Central memory CD8-positive, alpha-beta T cell (primary cell): ENCODE measurements at regions not wholly inside any gene's neighbourhood (a gene's known extent, or its start where the extent isn't known, plus 50 kb on each side); places are given as distances from the start of the nearest gene placed in this dataset.

Experiments used
- ATAC-seq: fragments of 150-1000 bp; cut with Tn5 transposase; replicated peaks from 2 replicates; pipeline ENCODE4 v1.10.0; 2022; ENCODE audit warnings: mild to moderate bottlenecking, moderate FRiP score, moderate number of reproducible peaks; ENCODE audit not compliant: poor library complexity, severe bottlenecking; ENCODE audit errors: extremely low read depth
- DNase-seq, 2 donors: peaks; one replicate each; pipeline ENCODE4 v3.0.0; 2021; ENCODE audit warnings: low spot score in 2 of 2
- H3K27ac Mint-ChIP-seq: one replicate; pipeline ENCODE4 v1.8.0; 2022; ENCODE audit warnings: low read depth, mild to moderate bottlenecking, moderate library complexity, mixed read lengths
- H3K27me3 Mint-ChIP-seq: one replicate; pipeline ENCODE4 v1.8.0; 2022; ENCODE audit warnings: mixed read lengths
- H3K36me3 Mint-ChIP-seq: one replicate; pipeline ENCODE4 v1.8.0; 2022; ENCODE audit warnings: mild to moderate bottlenecking, moderate library complexity, mixed read lengths; ENCODE audit not compliant: insufficient read depth
- H3K4me1 Mint-ChIP-seq: one replicate; pipeline ENCODE4 v1.8.0; 2022; ENCODE audit warnings: mixed read lengths
- H3K4me3 Mint-ChIP-seq: one replicate; pipeline ENCODE4 v1.8.0; 2022; ENCODE audit warnings: mild to moderate bottlenecking, moderate library complexity, mixed read lengths
- H3K9me3 Mint-ChIP-seq: one replicate; pipeline ENCODE4 v1.8.0; 2022; ENCODE audit warnings: mixed read lengths

DNA sequence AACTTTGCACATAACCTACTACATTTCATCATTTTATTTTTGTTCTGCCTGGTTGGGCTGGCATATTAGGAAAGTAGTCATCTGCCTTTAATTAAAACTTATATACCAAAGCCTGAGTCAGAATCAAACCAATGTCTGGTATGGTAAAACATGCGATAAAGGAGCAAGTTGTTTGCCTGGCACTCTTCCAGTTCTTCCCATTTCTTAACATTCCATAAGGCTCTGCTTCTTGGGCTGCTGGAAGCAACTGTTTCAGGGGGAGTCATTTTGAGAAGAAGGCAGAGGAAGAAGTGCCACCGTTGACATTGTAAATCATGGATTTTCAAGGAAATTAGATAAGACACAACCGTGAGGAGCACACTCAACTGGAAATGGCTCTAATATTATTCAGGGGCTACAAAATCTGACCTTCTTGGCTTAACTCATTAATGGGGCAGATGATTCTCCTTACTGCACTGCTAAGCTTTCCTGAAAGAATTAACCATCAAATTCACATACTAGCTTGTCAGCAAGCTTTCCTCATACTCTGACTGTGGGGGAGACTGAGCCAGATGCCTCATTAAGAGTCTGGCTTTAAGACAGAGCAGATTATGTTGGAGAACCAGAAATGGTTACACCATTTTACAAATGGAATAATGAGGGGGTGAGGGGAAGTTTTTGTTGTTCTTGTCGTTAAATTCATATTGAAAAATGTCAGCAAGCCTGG lies 391.0 kb downstream of the TMEM232 start:
- H3K4me3 Mint-ChIP-seq = no peak overlapping the region
- H3K27me3 Mint-ChIP-seq = peaks cover 39% of the 10 kb centered on the region
- H3K4me1 Mint-ChIP-seq = no peaks in the 10 kb centered on the region
- H3K9me3 Mint-ChIP-seq = no peaks in the 10 kb centered on the region
- no peak overlapping the region for H3K27ac Mint-ChIP-seq
- no peak for DNase-seq
- no peak for ATAC-seq
- H3K36me3 Mint-ChIP-seq = no peaks in the 10 kb centered on the region

DNA sequence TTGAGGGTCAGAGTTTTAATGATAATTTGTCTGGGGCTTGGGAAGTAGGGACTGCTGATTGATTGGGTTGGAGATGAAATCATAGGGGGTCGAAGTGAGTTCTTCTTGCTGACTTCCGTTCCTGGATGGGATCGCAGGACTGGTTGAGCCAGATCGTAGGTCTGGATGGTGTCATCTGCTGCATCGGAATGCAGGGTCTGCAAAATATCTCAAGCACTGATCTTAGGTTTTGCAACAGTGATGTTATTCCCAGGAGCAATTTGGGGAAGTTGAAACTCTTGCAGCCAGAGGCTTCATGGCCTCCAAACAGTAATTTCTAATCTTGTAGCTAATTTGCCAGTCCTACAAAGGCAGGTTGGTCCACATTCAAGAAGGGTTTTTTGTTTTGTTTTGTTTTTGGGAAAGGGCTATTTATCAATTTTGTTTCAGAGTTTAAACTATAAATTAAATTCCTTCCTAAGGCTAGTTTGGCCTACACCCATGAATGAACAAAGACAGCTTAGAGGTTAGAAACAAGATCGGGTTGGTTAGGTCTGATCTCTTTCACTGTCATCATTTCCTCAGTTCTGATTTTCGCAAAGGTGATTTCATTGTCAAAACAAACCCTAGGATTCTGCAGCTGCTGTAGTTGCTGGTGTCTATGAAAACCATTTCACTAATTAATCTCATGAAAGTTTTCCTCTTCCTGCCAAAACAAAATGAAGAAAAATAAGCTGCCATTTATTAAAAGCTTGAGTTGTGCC lies 388.0 kb downstream of the TMEM232 start:
- Mint-ChIP-seq H3K27me3 (peaks cover 48% of the 10 kb centered on the region), H3K36me3 (no peaks in the 10 kb centered on the region)

GRCh38 chr5:110339399-110339798 lies 387.1 kb downstream of the TMEM232 start:
- Mint-ChIP-seq H3K4me3 (no peak overlapping the region), H3K36me3 (no peaks in the 10 kb centered on the region), H3K4me1 (no peaks in the 10 kb centered on the region), H3K9me3 (no peaks in the 10 kb centered on the region), H3K27me3 (peaks cover 42% of the 10 kb centered on the region), H3K27ac (no peak overlapping the region)
- DNase-seq (no peak), ATAC-seq (no peak)

More for the DNA sequence above, 388.0 kb downstream of the TMEM232 start:
- DNase-seq (no peak), ATAC-seq (no peak)
- Mint-ChIP-seq H3K9me3 (no peaks in the 10 kb centered on the region), H3K4me1 (no peaks in the 10 kb centered on the region), H3K4me3 (no peak overlapping the region), H3K27ac (no peak overlapping the region)

- Mint-ChIP-seq H3K36me3 (no peaks in the 10 kb centered on the region), H3K4me3 (no peak overlapping the region), H3K4me1 (no peaks in the 10 kb centered on the region), H3K27ac (no peak overlapping the region), H3K27me3 (peaks cover 23% of the 10 kb centered on the region), H3K9me3 (no peaks in the 10 kb centered on the region)
- ATAC-seq (no peak), DNase-seq (no peak)
Measured at GRCh38 chr5:110341836-110342235, 384.6 kb downstream of the TMEM232 start.

DNA sequence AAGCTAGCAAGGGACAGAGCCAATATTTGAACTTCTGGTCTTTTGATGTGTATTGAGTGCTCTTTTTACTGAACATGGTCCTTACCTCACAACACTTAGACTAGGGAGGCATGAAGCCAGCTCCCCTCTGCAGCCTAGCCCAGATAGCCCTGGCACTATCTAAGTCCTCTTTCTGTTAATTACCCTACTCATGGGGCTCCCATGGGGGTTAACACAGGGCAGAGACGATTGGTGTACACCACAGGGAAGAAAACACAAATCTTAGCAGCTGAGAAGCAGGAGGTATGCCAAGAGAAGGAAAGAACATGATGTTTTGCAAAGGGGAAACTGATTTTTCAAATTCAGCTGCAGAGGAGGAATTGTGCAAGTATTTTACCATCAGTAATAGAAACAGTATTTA lies 383.8 kb downstream of the TMEM232 start:
- ATAC-seq (no peak), DNase-seq (no peak)
- Mint-ChIP-seq H3K27me3 (peaks cover 17% of the 10 kb centered on the region), H3K27ac (no peak overlapping the region), H3K9me3 (no peaks in the 10 kb centered on the region), H3K4me3 (no peak overlapping the region), H3K4me1 (no peaks in the 10 kb centered on the region), H3K36me3 (no peaks in the 10 kb centered on the region)

GRCh38 chr5:110343616-110344015 lies 382.9 kb downstream of the TMEM232 start:
- ATAC-seq (no peak), DNase-seq (no peak)
- Mint-ChIP-seq H3K27ac (no peak overlapping the region), H3K36me3 (no peaks in the 10 kb centered on the region), H3K27me3 (peaks cover 17% of the 10 kb centered on the region), H3K4me1 (no peaks in the 10 kb centered on the region), H3K9me3 (no peaks in the 10 kb centered on the region), H3K4me3 (no peak overlapping the region)

GRCh38 chr5:110345623-110346022 lies 380.8 kb downstream of the TMEM232 start:
- no peak for ATAC-seq
- peaks cover 26% of the 10 kb centered on the region for H3K27me3 Mint-ChIP-seq
- H3K27ac Mint-ChIP-seq = no peak overlapping the region
- H3K4me3 Mint-ChIP-seq = no peak overlapping the region
- DNase-seq = no peak
- H3K9me3 Mint-ChIP-seq = no peaks in the 10 kb centered on the region
- H3K4me1 Mint-ChIP-seq = no peaks in the 10 kb centered on the region
- no peaks in the 10 kb centered on the region for H3K36me3 Mint-ChIP-seq

DNA sequence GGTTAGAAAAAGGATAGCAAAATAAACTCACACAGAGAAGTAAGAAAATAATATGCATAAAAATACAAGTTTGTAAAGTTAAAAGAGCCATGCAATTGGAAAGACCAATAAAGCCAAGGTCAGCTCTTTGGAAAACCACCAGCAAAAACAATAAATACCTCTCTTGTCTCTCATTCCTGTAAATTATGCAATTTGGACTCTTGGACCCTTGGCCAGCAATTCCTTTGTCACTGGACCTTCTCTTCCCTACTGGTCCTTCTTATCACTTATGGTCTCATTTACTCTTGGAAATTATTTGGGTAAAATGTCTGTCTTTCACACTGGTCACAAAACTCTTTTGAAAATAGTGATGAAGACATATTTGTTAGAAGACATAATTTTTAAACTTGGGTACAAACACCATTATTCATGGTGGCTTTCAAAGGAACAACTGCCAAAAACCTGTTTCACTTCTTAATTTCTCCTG lies 379.5 kb downstream of the TMEM232 start:
- H3K4me3 Mint-ChIP-seq = no peak overlapping the region
- no peaks in the 10 kb centered on the region for H3K4me1 Mint-ChIP-seq
- H3K27ac Mint-ChIP-seq = no peak overlapping the region
- no peak for DNase-seq
- no peak for ATAC-seq
- H3K9me3 Mint-ChIP-seq = no peaks in the 10 kb centered on the region
- peaks cover 18% of the 10 kb centered on the region for H3K27me3 Mint-ChIP-seq
- H3K36me3 Mint-ChIP-seq = no peaks in the 10 kb centered on the region

DNA sequence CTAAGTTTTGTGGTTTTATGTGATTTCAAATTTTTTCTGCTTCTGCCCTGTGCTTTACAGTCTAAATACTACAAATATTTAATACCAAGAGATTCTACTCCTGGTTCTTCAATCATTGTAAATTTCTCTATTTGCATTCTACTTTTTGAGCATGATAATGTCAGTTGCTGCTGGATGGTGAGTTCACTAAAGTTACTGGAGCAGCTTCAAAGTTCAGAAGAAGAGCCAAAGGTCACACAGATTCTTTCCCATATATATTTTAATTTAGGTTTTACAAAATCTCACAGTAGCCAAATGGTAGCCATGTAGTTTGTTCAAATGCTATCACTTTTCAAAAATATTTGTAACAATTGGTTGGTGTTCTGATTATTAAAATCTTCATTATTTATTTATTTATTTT lies 378.7 kb downstream of the TMEM232 start:
- Mint-ChIP-seq H3K4me3 (no peak overlapping the region), H3K4me1 (no peaks in the 10 kb centered on the region), H3K36me3 (no peaks in the 10 kb centered on the region), H3K27me3 (peaks cover 13% of the 10 kb centered on the region), H3K27ac (no peak overlapping the region), H3K9me3 (no peaks in the 10 kb centered on the region)
- ATAC-seq = no peak
- no peak for DNase-seq

GRCh38 chr5:110351430-110351829 lies 375.0 kb downstream of the TMEM232 start:
- Mint-ChIP-seq H3K27ac (no peak overlapping the region), H3K4me3 (no peak overlapping the region), H3K4me1 (no peaks in the 10 kb centered on the region), H3K9me3 (no peaks in the 10 kb centered on the region), H3K27me3 (peaks cover 9% of the 10 kb centered on the region), H3K36me3 (no peaks in the 10 kb centered on the region)
- no peak for DNase-seq
- no peak for ATAC-seq

DNA sequence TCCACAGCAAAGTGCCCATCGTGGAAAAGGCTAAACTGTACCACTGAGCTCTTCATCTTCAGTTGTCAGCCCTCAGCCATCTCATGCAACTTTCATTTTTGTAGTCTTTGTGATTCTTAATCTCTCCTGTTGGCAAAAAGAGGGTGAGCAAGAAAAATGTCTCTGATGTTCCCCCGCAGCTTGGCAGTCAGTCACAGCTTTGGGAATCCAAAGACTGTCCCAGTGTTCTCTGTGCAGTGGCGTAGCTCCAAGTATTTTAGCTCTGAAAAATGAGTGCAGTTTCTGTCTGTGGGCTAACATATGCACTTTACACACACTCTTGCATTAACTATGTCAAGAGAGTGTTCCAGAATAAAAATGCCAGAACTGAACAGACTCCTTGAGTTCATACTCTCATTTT lies 372.2 kb downstream of the TMEM232 start:
- Mint-ChIP-seq H3K36me3 (no peaks in the 10 kb centered on the region), H3K4me1 (no peaks in the 10 kb centered on the region), H3K27ac (no peak overlapping the region), H3K27me3 (peaks cover 26% of the 10 kb centered on the region), H3K9me3 (no peaks in the 10 kb centered on the region), H3K4me3 (no peak overlapping the region)
- ATAC-seq (no peak), DNase-seq (no peak)

DNA sequence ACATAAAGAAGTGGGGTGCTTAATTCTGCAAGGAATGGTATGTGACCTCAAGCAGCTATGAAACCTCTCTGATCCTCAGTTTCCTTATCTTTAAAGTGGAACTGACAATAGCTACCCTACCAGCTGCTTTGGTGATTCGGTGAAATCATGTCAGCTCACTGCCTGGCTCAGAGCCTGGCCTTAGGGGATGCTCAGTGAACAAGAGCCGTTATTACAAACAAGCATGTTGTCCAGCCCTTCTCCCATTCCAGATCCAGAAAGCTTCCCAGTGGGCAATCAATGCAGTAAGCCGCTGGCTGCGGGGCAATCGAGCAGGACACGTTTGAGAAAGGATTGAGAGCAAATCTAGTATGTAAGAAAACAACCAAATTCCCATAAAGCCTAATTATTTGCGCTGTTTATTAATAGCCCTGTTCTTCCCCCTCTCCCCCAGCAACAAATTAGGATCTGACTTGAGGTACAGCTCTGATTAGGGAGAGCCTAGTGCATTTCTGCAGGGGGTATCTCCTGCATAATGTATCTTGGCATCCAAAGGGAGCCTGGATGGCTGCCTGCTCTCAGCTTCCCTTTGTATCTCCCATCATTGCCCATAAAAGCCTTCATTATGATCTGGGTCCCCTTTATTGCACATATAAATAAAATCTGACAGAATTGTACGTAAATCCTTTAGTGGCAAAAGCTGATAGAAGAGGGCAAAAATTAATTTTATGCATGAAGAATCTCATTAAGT lies 371.4 kb downstream of the TMEM232 start:
- no peak for ATAC-seq
- no peak for DNase-seq
- Mint-ChIP-seq H3K4me1 (no peaks in the 10 kb centered on the region), H3K27ac (no peak overlapping the region), H3K9me3 (no peaks in the 10 kb centered on the region), H3K27me3 (peaks cover 23% of the 10 kb centered on the region), H3K36me3 (no peaks in the 10 kb centered on the region), H3K4me3 (no peak overlapping the region)

GRCh38 chr5:110356677-110357076 lies 369.8 kb downstream of the TMEM232 start:
- Mint-ChIP-seq H3K27ac (no peak overlapping the region), H3K4me3 (no peak overlapping the region), H3K4me1 (no peaks in the 10 kb centered on the region), H3K9me3 (no peaks in the 10 kb centered on the region), H3K36me3 (no peaks in the 10 kb centered on the region), H3K27me3 (peaks cover 17% of the 10 kb centered on the region)
- no peak for DNase-seq
- ATAC-seq = no peak
